ENCODE measurements at regions not wholly inside any gene's neighbourhood (a gene's known extent, or its start where the extent isn't known, plus 50 kb on each side); places are given as distances from the start of the nearest gene placed in this dataset.

GRCh38 chr7:125241548-125241947 is 311.9 kb upstream of the POT1 start:
- TF ChIP-seq YY1 (IDR thresholded peaks at IDR 0.05; ENCODE audit: low read depth): no peak
- TF ChIP-seq REST (IDR thresholded peaks at IDR 0.05; ENCODE audit: low read depth): no peak
- TF ChIP-seq TAF1 (IDR thresholded peaks at IDR 0.05; ENCODE audit: low read depth): no peak
- no peak for TF ChIP-seq RAD21 (IDR thresholded peaks at IDR 0.05; ENCODE audit: low read depth)

All from Ishikawa (cell line).